Ectodermal cell (in vitro differentiated cells): ENCODE measurements at regions not wholly inside any gene's neighbourhood (a gene's known extent, or its start where the extent isn't known, plus 50 kb on each side); places are given as distances from the start of the nearest gene placed in this dataset.

ENCODE experiments used
- H3K27ac ChIP-seq: 2 replicates; pipeline ENCODE4 v1.7.0; 2013; ENCODE audit warnings: mild to moderate bottlenecking, low read depth, low read length; ENCODE audit not compliant: insufficient read depth, poor library complexity, severe bottlenecking
- H3K27me3 ChIP-seq: 2 replicates; pipeline ENCODE4 v1.7.0; 2013; ENCODE audit warnings: mild to moderate bottlenecking, low read length; ENCODE audit not compliant: insufficient read depth, control insufficient read depth, poor library complexity, severe bottlenecking
- H3K36me3 ChIP-seq: one replicate; pipeline ENCODE4 v1.7.0; 2013; ENCODE audit warnings: low read length; ENCODE audit not compliant: control insufficient read depth, insufficient read depth
- H3K4me1 ChIP-seq: one replicate; pipeline ENCODE4 v1.7.0; 2013; ENCODE audit warnings: low read length; ENCODE audit not compliant: control insufficient read depth, insufficient read depth
- H3K4me3 ChIP-seq: 2 replicates; pipeline ENCODE4 v1.7.0; 2013; ENCODE audit warnings: low read depth, low read length, control low read depth; ENCODE audit not compliant: insufficient read depth
- H3K9me3 ChIP-seq: 2 replicates; pipeline ENCODE4 v1.7.0; 2013; ENCODE audit warnings: mild to moderate bottlenecking, low read length, moderate library complexity; ENCODE audit not compliant: control insufficient read depth
- WGBS, 2 experiments: methylation state at CpG; one replicate each; pipeline ENCODE4 v1.1.7; 2013; ENCODE audit warnings: missing lambda C conversion rate in 2 of 2; 5-methylcytosine and 5-hydroxymethylcytosine counted together

- H3K9me3 ChIP-seq, result no peaks in the 10 kb centered on the region
- H3K36me3 ChIP-seq, result no peaks in the 10 kb centered on the region
- peaks cover 13% of the 10 kb centered on the region for H3K4me1 ChIP-seq
- no peak overlapping the region for H3K27ac ChIP-seq
- H3K27me3 ChIP-seq, result no peaks in the 10 kb centered on the region
- H3K4me3 ChIP-seq, result no peak overlapping the region
- WGBS, 2 experiments, result 75 to 81% methylated on average over 2 of the region's 2 CpGs
These were observed 231.3 kb upstream of the TYRP1 start for GRCh38 chr9:12461763-12462460.

- H3K27ac ChIP-seq, result no peak overlapping the region
- H3K9me3 ChIP-seq, result no peaks in the 10 kb centered on the region
- H3K36me3 ChIP-seq, result no peaks in the 10 kb centered on the region
- H3K4me1 ChIP-seq, result peaks cover 13% of the 10 kb centered on the region
- H3K4me3 ChIP-seq, result no peak overlapping the region
- H3K27me3 ChIP-seq, result no peaks in the 10 kb centered on the region
These were observed 230.3 kb upstream of the TYRP1 start for GRCh38 chr9:12462861-12463260.

GRCh38 chr9:12463641-12464040 lies 229.5 kb upstream of the TYRP1 start:
- Histone ChIP-seq H3K27ac (no peak overlapping the region), H3K4me3 (no peak overlapping the region), H3K36me3 (no peaks in the 10 kb centered on the region), H3K9me3 (no peaks in the 10 kb centered on the region), H3K4me1 (peaks cover 13% of the 10 kb centered on the region), H3K27me3 (no peaks in the 10 kb centered on the region)
- 63 to 67% methylated on average over 1 to 3 of the region's 3 CpGs for WGBS, 2 experiments

GRCh38 chr9:12464400-12464799 lies 228.8 kb upstream of the TYRP1 start:
- Histone ChIP-seq H3K27ac (no peak overlapping the region), H3K36me3 (no peaks in the 10 kb centered on the region), H3K4me1 (peaks cover 13% of the 10 kb centered on the region), H3K27me3 (no peaks in the 10 kb centered on the region), H3K9me3 (no peaks in the 10 kb centered on the region), H3K4me3 (no peak overlapping the region)
- 86 to 91% methylated on average over 2 to 3 of the region's 3 CpGs for WGBS, 2 experiments

GRCh38 chr9:12464910-12465512 lies 228.2 kb upstream of the TYRP1 start:
- Histone ChIP-seq H3K4me1 (peaks cover 13% of the 10 kb centered on the region), H3K27me3 (no peaks in the 10 kb centered on the region), H3K27ac (no peak overlapping the region), H3K36me3 (no peaks in the 10 kb centered on the region), H3K4me3 (no peak overlapping the region), H3K9me3 (no peaks in the 10 kb centered on the region)
- WGBS, 2 experiments, result 3% methylated on average over 2 of the region's 2 CpGs; no CpG with 5 or more reads in 1 of the 2 experiments

GRCh38 chr9:12469084-12469483 lies 224.1 kb upstream of the TYRP1 start:
- Histone ChIP-seq H3K4me1 (no peaks in the 10 kb centered on the region), H3K4me3 (no peak overlapping the region), H3K27ac (no peak overlapping the region), H3K36me3 (no peaks in the 10 kb centered on the region), H3K27me3 (no peaks in the 10 kb centered on the region), H3K9me3 (no peaks in the 10 kb centered on the region)
- 100% methylated on average over 1 of the region's 1 CpG; no CpG with 5 or more reads in 1 of the 2 experiments for WGBS, 2 experiments

- Histone ChIP-seq H3K36me3 (no peaks in the 10 kb centered on the region), H3K4me1 (no peaks in the 10 kb centered on the region), H3K4me3 (no peak overlapping the region), H3K27ac (no peak overlapping the region), H3K9me3 (no peaks in the 10 kb centered on the region), H3K27me3 (no peaks in the 10 kb centered on the region)
- WGBS, 2 experiments, result 93 to 97% methylated on average over 1 of the region's 1 CpG
These were observed 198.8 kb upstream of the TYRP1 start for GRCh38 chr9:12494411-12494810.

GRCh38 chr9:12497790-12498189 lies 195.4 kb upstream of the TYRP1 start:
- Histone ChIP-seq H3K4me3 (no peak overlapping the region), H3K9me3 (no peaks in the 10 kb centered on the region), H3K36me3 (no peaks in the 10 kb centered on the region), H3K27me3 (no peaks in the 10 kb centered on the region), H3K27ac (no peak overlapping the region), H3K4me1 (no peaks in the 10 kb centered on the region)

GRCh38 chr9:12502520-12502919 lies 190.7 kb upstream of the TYRP1 start:
- no peak overlapping the region for H3K4me3 ChIP-seq
- H3K27me3 ChIP-seq, result no peaks in the 10 kb centered on the region
- H3K36me3 ChIP-seq, result no peaks in the 10 kb centered on the region
- WGBS, 2 experiments, result 91% methylated on average over 4 of the region's 4 CpGs
- H3K4me1 ChIP-seq, result no peaks in the 10 kb centered on the region
- no peaks in the 10 kb centered on the region for H3K9me3 ChIP-seq
- H3K27ac ChIP-seq, result no peak overlapping the region

GRCh38 chr9:12503606-12504122 lies 189.5 kb upstream of the TYRP1 start:
- no peak overlapping the region for H3K4me3 ChIP-seq
- H3K36me3 ChIP-seq, result no peaks in the 10 kb centered on the region
- no peaks in the 10 kb centered on the region for H3K4me1 ChIP-seq
- 100% methylated on average over 2 of the region's 2 CpGs for WGBS, 2 experiments
- no peaks in the 10 kb centered on the region for H3K9me3 ChIP-seq
- H3K27ac ChIP-seq, result no peak overlapping the region
- no peaks in the 10 kb centered on the region for H3K27me3 ChIP-seq
